Caco-2 (cell line): ENCODE measurements at regions not wholly inside any gene's neighbourhood (a gene's known extent, or its start where the extent isn't known, plus 50 kb on each side); places are given as distances from the start of the nearest gene placed in this dataset.

ENCODE experiments used
- BruUV-seq: library from RNA; stranded (reverse); fragments of 400-500 nt; replicated peaks from 2 replicates; lab custom pipeline; 2021; lab: Mats Ljungman, UMichigan
- CTCF ChIA-PET: fragments of 300-600 bp; sonication (Branson Sonifier 250); formaldehyde crosslinking; loops from one replicate; lab custom pipeline; 2022; ENCODE audit warnings: antibody characterized with exemption; lab: Charles Lee
- POLR2A ChIA-PET: fragments of 300-600 bp; sonication (Branson Sonifier 250); formaldehyde crosslinking; loops from one replicate; lab custom pipeline; 2022; ENCODE audit warnings: antibody characterized with exemption; lab: Charles Lee
- DNase-seq, 2 experiments: peaks; one replicate each; pipeline versions ENCODE4 v3.0.0 to v3.0.0-alpha.2; 2020 to 2022
- H3K27me3 ChIP-seq: replicated peaks from 2 replicates; pipeline ENCODE4 v1.6.0; 2011; ENCODE audit warnings: low read length; ENCODE audit not compliant: control insufficient read depth, insufficient read depth
- H3K36me3 ChIP-seq: 2 replicates; pipeline ENCODE4 v1.5.1; 2011; ENCODE audit warnings: low read length; ENCODE audit not compliant: control insufficient read depth, insufficient read depth
- H3K4me1 ChIP-seq: fragments of 250-450 bp; sonication (Bioruptor Pico); 2 replicates; pipeline ENCODE4 v1.5.1; 2020; ENCODE audit warnings: mild to moderate bottlenecking
- H3K4me3 ChIP-seq: 2 replicates; pipeline ENCODE4 v1.5.1; 2011; ENCODE audit warnings: low read depth, mild to moderate bottlenecking, control low read depth, low read length
- H3K9me3 ChIP-seq: fragments of 250-450 bp; sonication (Bioruptor Pico); 2 replicates; pipeline ENCODE4 v1.5.1; 2020; ENCODE audit warnings: mild to moderate bottlenecking, moderate library complexity
- H3K27ac Mint-ChIP-seq: one replicate; pipeline ENCODE4 v1.8.0; 2022; ENCODE audit warnings: mixed read lengths; ENCODE audit not compliant: unreplicated experiment
- H3K27me3 Mint-ChIP-seq: one replicate; pipeline ENCODE4 v1.8.0; 2022; ENCODE audit warnings: mixed read lengths; ENCODE audit not compliant: insufficient read depth, unreplicated experiment
- H3K36me3 Mint-ChIP-seq: one replicate; pipeline ENCODE4 v1.8.0; 2022; ENCODE audit warnings: mild to moderate bottlenecking, mixed read lengths; ENCODE audit not compliant: insufficient read depth, unreplicated experiment
- H3K4me1 Mint-ChIP-seq: one replicate; pipeline ENCODE4 v1.8.0; 2022; ENCODE audit warnings: low read depth, mixed read lengths; ENCODE audit not compliant: unreplicated experiment
- H3K4me3 Mint-ChIP-seq: one replicate; pipeline ENCODE4 v1.8.0; 2022; ENCODE audit warnings: mild to moderate bottlenecking, moderate library complexity, mixed read lengths; ENCODE audit not compliant: unreplicated experiment
- H3K9me3 Mint-ChIP-seq: one replicate; pipeline ENCODE4 v1.8.0; 2022; ENCODE audit warnings: mixed read lengths; ENCODE audit not compliant: unreplicated experiment
- CTCF ChIP-seq, 2 experiments: fragments of 200-600 bp in 1 of 2; IDR thresholded peaks; 1 replicate in 1 of 2; 2 replicates in 1 of 2; pipeline versions ENCODE4 v1.5.1 to v1.8.0; 2011 to 2022; ENCODE audit warnings: antibody characterized with exemption in 1 of 2, control low read depth in 1 of 2, inconsistent platforms in 1 of 2, low read depth in 1 of 2, low read length in 1 of 2, mild to moderate bottlenecking in 1 of 2, moderate library complexity in 1 of 2; ENCODE audit not compliant: insufficient read depth in 1 of 2, severe bottlenecking in 1 of 2, unreplicated experiment in 1 of 2
- intact Hi-C: fragments of 100-400 bp; cut with micrococcal nuclease; formaldehyde crosslinking; loops from one replicate; pipeline ENCODE4 v1.10.0; 2022; ENCODE audit not compliant: unreplicated experiment

GRCh38 chr9:81470864-81471263 lies 218.5 kb downstream of the TLE1 start:
- intact Hi-C loops, result no loop called here
- no TSS peak for BruUV-seq
- H3K27me3 ChIP-seq, result no peaks in the 10 kb centered on the region
- no peaks in the 10 kb centered on the region for H3K9me3 ChIP-seq
- no peak for DNase-seq
- H3K4me3 ChIP-seq, result no peak overlapping the region
- H3K27ac Mint-ChIP-seq, result no peak overlapping the region
- H3K4me1 Mint-ChIP-seq, result no peaks in the 10 kb centered on the region
- TF ChIP-seq CTCF (IDR thresholded peaks at IDR 0.05; ENCODE audit: insufficient read depth in 1 of 2, low read depth in 1 of 2, low read length in 1 of 2, severe bottlenecking in 1 of 2, unreplicated experiment in 1 of 2), result no peak
- no peaks in the 10 kb centered on the region for H3K27me3 Mint-ChIP-seq
- H3K36me3 Mint-ChIP-seq, result no peaks in the 10 kb centered on the region
- ChIA-PET CTCF (no interaction called here), POLR2A (no interaction called here)
- no peak overlapping the region for H3K4me3 Mint-ChIP-seq
- H3K9me3 Mint-ChIP-seq, result no peaks in the 10 kb centered on the region
- no peaks in the 10 kb centered on the region for H3K36me3 ChIP-seq
- no peaks in the 10 kb centered on the region for H3K4me1 ChIP-seq

GRCh38 chr9:81468084-81468595 lies 221.2 kb downstream of the TLE1 start:
- H3K4me3 ChIP-seq, result no peak overlapping the region
- Mint-ChIP-seq H3K4me3 (no peak overlapping the region), H3K27ac (no peak overlapping the region), H3K27me3 (no peaks in the 10 kb centered on the region), H3K4me1 (no peaks in the 10 kb centered on the region), H3K9me3 (no peaks in the 10 kb centered on the region), H3K36me3 (no peaks in the 10 kb centered on the region)
- H3K9me3 ChIP-seq, result no peaks in the 10 kb centered on the region
- POLR2A ChIA-PET, result no interaction called here
- H3K4me1 ChIP-seq, result no peaks in the 10 kb centered on the region
- no peaks in the 10 kb centered on the region for H3K27me3 ChIP-seq
- no peak for DNase-seq
- BruUV-seq, result no TSS peak
- CTCF ChIA-PET, result no interaction called here
- no peak for TF ChIP-seq CTCF (IDR thresholded peaks at IDR 0.05; ENCODE audit: insufficient read depth in 1 of 2, low read depth in 1 of 2, low read length in 1 of 2, severe bottlenecking in 1 of 2, unreplicated experiment in 1 of 2)
- intact Hi-C loops, result no loop called here
- H3K36me3 ChIP-seq, result no peaks in the 10 kb centered on the region

GRCh38 chr9:81466981-81467380 lies 222.4 kb downstream of the TLE1 start:
- intact Hi-C loops, result no loop called here
- no peak overlapping the region for H3K27ac Mint-ChIP-seq
- no TSS peak for BruUV-seq
- POLR2A ChIA-PET, result no interaction called here
- no peaks in the 10 kb centered on the region for H3K4me1 Mint-ChIP-seq
- H3K36me3 Mint-ChIP-seq, result no peaks in the 10 kb centered on the region
- Histone ChIP-seq H3K4me1 (no peaks in the 10 kb centered on the region), H3K27me3 (no peaks in the 10 kb centered on the region), H3K36me3 (no peaks in the 10 kb centered on the region), H3K4me3 (no peak overlapping the region), H3K9me3 (no peaks in the 10 kb centered on the region)
- H3K27me3 Mint-ChIP-seq, result no peaks in the 10 kb centered on the region
- H3K9me3 Mint-ChIP-seq, result no peaks in the 10 kb centered on the region
- DNase-seq, result no peak
- CTCF ChIA-PET, result no interaction called here
- TF ChIP-seq CTCF (IDR thresholded peaks at IDR 0.05; ENCODE audit: insufficient read depth in 1 of 2, low read depth in 1 of 2, low read length in 1 of 2, severe bottlenecking in 1 of 2, unreplicated experiment in 1 of 2), result no peak
- H3K4me3 Mint-ChIP-seq, result no peak overlapping the region
